ENCODE measurements at regions not wholly inside any gene's neighbourhood (a gene's known extent, or its start where the extent isn't known, plus 50 kb on each side); places are given as distances from the start of the nearest gene placed in this dataset.

DNA sequence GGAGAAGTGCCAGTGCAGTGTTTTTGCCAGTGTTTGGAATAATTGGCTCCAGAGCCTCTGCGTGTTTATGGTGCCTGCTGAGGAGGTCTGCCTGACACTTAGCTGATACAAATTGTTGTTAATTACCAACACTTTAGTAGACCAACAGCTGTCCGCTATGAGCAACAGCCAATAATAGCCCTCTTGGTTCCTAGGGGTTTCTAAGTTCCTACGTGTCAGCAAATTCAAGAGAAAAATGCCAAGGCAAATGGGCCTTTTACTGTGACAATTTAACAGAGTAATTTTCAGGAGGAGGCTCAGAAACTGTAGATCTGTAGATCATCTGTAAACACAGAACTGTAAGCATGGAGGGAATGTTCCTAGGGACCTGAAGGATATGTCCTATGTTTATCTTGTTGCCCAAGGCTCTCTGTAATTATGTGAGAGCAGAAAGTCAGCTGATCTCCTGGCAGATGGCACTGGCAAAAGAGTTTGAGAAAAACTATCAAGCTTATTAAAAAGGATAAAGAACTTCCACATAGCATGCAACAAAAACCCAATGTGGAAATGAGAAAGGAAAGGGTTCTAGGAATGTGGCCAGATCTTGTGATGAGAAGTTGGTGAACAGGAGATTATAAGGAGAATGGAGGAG lies 157.7 kb downstream of the GJA1 start:
- TF ChIP-seq RAD21 (IDR thresholded peaks at IDR 0.05), result no peak
- TF ChIP-seq GABPA (IDR thresholded peaks at IDR 0.05 in 1 of 2, conservative IDR thresholded peaks at IDR 0.05 in 1 of 2), result no peak
- no peak for TF ChIP-seq JUND (IDR thresholded peaks at IDR 0.05)
- WGBS, result 73% methylated on average over 3 of the region's 3 CpGs
- H3K27me3 ChIP-seq (ENCODE audit: control insufficient read depth in 4 of 4, insufficient read depth in 4 of 4, low read length in 3 of 4), result no peaks in the 10 kb centered on the region
- DNase-seq (ENCODE audit: low spot score), result no peak
- no peaks in the 10 kb centered on the region for H3K4me1 ChIP-seq (ENCODE audit: control insufficient read depth in 4 of 4, insufficient read depth in 4 of 4, low read length in 3 of 4)
- H3K27ac ChIP-seq (ENCODE audit: low read depth in 1 of 2, low read length in 2 of 2), result no peak overlapping the region
- H3K36me3 ChIP-seq (ENCODE audit: control insufficient read depth in 4 of 4, insufficient read depth in 3 of 4, low read depth in 1 of 4, low read length in 3 of 4), result no peaks in the 10 kb centered on the region
- no peak overlapping the region for H3K4me3 ChIP-seq (ENCODE audit: low read depth in 1 of 3, low read length in 3 of 3)
- no peak overlapping the region for H3K9ac ChIP-seq (ENCODE audit: low read depth in 1 of 2, low read length in 2 of 2)
- H3K9me3 ChIP-seq (ENCODE audit: control insufficient read depth in 4 of 4, low read length in 3 of 4), result peaks cover 0 to 2% (median 0%) of the 10 kb centered on the region in 4 donors

DNA sequence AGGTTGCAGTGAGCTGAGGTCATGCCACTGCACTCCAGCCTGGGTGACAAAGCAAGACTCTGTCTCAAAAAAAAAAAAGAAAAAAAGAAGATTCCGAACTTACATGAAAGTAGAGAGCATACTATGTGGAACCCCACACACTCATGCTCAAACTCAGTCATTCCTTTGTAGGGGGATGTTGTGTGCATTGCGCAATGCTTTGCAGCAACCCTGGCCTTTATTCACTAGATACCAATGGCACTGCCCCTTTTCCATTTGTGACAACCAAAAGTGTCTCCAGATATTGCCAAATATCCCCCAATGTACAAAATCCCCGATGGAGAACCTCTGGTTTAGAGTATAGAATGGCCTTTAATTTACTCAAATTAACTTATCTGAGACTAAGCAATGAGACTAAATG lies 158.6 kb downstream of the GJA1 start:
- Histone ChIP-seq H3K9ac (ENCODE audit: low read depth in 1 of 2, low read length in 2 of 2) (no peak overlapping the region), H3K9me3 (ENCODE audit: control insufficient read depth in 4 of 4, low read length in 3 of 4) (peaks cover 0 to 2% (median 0%) of the 10 kb centered on the region in 4 donors), H3K27ac (ENCODE audit: low read depth in 1 of 2, low read length in 2 of 2) (no peak overlapping the region), H3K4me3 (ENCODE audit: low read depth in 1 of 3, low read length in 3 of 3) (no peak overlapping the region), H3K4me1 (ENCODE audit: control insufficient read depth in 4 of 4, insufficient read depth in 4 of 4, low read length in 3 of 4) (no peaks in the 10 kb centered on the region), H3K27me3 (ENCODE audit: control insufficient read depth in 4 of 4, insufficient read depth in 4 of 4, low read length in 3 of 4) (no peaks in the 10 kb centered on the region), H3K36me3 (ENCODE audit: control insufficient read depth in 4 of 4, insufficient read depth in 3 of 4, low read depth in 1 of 4, low read length in 3 of 4) (no peaks in the 10 kb centered on the region)
- no peak for DNase-seq (ENCODE audit: low spot score)
- WGBS, result 81% methylated on average over 3 of the region's 3 CpGs
- TF ChIP-seq TAF1 (conservative IDR thresholded peaks at IDR 0.05) (no peak), HNF4A (conservative IDR thresholded peaks at IDR 0.05) (no peak), RAD21 (IDR thresholded peaks at IDR 0.05) (no peak), RXRA (IDR thresholded peaks at IDR 0.05) (no peak), NR2F2 (IDR thresholded peaks at IDR 0.05) (no peak), FOXA1 (IDR thresholded peaks at IDR 0.05) (no peak), EGR1 (IDR thresholded peaks at IDR 0.05; ENCODE audit: low read depth in 2 of 2) (no peak), SP1 (IDR thresholded peaks at IDR 0.05) (no peak), FOXA2 (IDR thresholded peaks at IDR 0.05) (no peak), HNF4G (IDR thresholded peaks at IDR 0.05) (no peak), JUND (IDR thresholded peaks at IDR 0.05) (no peak)
- TF ChIP-seq, protein P1, sequence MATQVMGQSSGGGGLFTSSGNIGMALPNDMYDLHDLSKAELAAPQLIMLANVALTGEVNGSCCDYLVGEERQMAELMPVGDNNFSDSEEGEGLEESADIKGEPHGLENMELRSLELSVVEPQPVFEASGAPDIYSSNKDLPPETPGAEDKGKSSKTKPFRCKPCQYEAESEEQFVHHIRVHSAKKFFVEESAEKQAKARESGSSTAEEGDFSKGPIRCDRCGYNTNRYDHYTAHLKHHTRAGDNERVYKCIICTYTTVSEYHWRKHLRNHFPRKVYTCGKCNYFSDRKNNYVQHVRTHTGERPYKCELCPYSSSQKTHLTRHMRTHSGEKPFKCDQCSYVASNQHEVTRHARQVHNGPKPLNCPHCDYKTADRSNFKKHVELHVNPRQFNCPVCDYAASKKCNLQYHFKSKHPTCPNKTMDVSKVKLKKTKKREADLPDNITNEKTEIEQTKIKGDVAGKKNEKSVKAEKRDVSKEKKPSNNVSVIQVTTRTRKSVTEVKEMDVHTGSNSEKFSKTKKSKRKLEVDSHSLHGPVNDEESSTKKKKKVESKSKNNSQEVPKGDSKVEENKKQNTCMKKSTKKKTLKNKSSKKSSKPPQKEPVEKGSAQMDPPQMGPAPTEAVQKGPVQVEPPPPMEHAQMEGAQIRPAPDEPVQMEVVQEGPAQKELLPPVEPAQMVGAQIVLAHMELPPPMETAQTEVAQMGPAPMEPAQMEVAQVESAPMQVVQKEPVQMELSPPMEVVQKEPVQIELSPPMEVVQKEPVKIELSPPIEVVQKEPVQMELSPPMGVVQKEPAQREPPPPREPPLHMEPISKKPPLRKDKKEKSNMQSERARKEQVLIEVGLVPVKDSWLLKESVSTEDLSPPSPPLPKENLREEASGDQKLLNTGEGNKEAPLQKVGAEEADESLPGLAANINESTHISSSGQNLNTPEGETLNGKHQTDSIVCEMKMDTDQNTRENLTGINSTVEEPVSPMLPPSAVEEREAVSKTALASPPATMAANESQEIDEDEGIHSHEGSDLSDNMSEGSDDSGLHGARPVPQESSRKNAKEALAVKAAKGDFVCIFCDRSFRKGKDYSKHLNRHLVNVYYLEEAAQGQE (IDR thresholded peaks at IDR 0.05), result no peak
- TF ChIP-seq, protein P2, sequence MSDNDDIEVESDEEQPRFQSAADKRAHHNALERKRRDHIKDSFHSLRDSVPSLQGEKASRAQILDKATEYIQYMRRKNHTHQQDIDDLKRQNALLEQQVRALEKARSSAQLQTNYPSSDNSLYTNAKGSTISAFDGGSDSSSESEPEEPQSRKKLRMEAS (IDR thresholded peaks at IDR 0.05), result no peak
- TF ChIP-seq, protein P3, sequence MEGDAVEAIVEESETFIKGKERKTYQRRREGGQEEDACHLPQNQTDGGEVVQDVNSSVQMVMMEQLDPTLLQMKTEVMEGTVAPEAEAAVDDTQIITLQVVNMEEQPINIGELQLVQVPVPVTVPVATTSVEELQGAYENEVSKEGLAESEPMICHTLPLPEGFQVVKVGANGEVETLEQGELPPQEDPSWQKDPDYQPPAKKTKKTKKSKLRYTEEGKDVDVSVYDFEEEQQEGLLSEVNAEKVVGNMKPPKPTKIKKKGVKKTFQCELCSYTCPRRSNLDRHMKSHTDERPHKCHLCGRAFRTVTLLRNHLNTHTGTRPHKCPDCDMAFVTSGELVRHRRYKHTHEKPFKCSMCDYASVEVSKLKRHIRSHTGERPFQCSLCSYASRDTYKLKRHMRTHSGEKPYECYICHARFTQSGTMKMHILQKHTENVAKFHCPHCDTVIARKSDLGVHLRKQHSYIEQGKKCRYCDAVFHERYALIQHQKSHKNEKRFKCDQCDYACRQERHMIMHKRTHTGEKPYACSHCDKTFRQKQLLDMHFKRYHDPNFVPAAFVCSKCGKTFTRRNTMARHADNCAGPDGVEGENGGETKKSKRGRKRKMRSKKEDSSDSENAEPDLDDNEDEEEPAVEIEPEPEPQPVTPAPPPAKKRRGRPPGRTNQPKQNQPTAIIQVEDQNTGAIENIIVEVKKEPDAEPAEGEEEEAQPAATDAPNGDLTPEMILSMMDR (IDR thresholded peaks at IDR 0.05; ENCODE audit: low read depth, low read length, missing input control), result no peak

Measured in liver (tissue), 8 donors.